Upper lobe of left lung (tissue), 6 donors: ENCODE measurements at regions not wholly inside any gene's neighbourhood (a gene's known extent, or its start where the extent isn't known, plus 50 kb on each side); places are given as distances from the start of the nearest gene placed in this dataset.

Experiments used
- ATAC-seq, 2 donors: fragments of 200-7000 bp; cut with Tn5 transposase; one replicate each; pipeline ENCODE4 v1.9.1; 2022; ENCODE audit warnings: mild to moderate bottlenecking in 2 of 2, moderate library complexity in 2 of 2; ENCODE audit not compliant: low FRiP score in 2 of 2
- DNase-seq, 2 donors: peaks; one replicate each; pipeline ENCODE4 v3.0.0-alpha.2; 2019 to 2020
- H3K27ac ChIP-seq, 4 donors: fragments of 200-600 bp; sonication (generic); one replicate each; pipeline ENCODE4 v1.5.1; 2016 to 2019
- H3K27me3 ChIP-seq, 4 donors: fragments of 200-600 bp; sonication (generic); one replicate each; pipeline ENCODE4 v1.5.1; 2017 to 2019
- H3K36me3 ChIP-seq, 4 donors: fragments of 200-600 bp; sonication (generic); one replicate each; pipeline ENCODE4 v1.5.1; 2016 to 2019
- H3K4me1 ChIP-seq, 4 donors: fragments of 200-600 bp; sonication (generic); one replicate each; pipeline ENCODE4 v1.5.1; 2018 to 2019
- H3K4me3 ChIP-seq, 4 donors: fragments of 200-600 bp; sonication (generic); one replicate each; pipeline ENCODE4 v1.5.1; 2017 to 2019; ENCODE audit warnings: mild to moderate bottlenecking in 2 of 4, moderate library complexity in 1 of 4
- H3K9me3 ChIP-seq, 4 donors: fragments of 200-600 bp; sonication (generic); one replicate each; pipeline ENCODE4 v1.5.1; 2018 to 2019
- EP300 ChIP-seq, 4 donors: sonication (generic); formaldehyde crosslinking; IDR thresholded peaks; one replicate each; pipeline ENCODE4 v1.5.1; 2017; ENCODE audit warnings: antibody characterized with exemption in 4 of 4, control low read depth in 2 of 4
- POLR2A ChIP-seq, 4 donors: fragments of 450-650 bp; IDR thresholded peaks; one replicate each; pipeline ENCODE4 v1.5.1; 2016 to 2017; ENCODE audit warnings: antibody characterized with exemption in 4 of 4, mild to moderate bottlenecking in 2 of 4
- POLR2AphosphoS5 ChIP-seq, 2 donors: sonication (generic); formaldehyde crosslinking; IDR thresholded peaks; one replicate each; pipeline ENCODE4 v1.5.1; 2017; ENCODE audit warnings: antibody characterized with exemption in 2 of 2
- WGBS, 2 donors: methylation state at CpG; one replicate each; pipeline ENCODE4 v1.1.5; 2017 to 2018; 5-methylcytosine and 5-hydroxymethylcytosine counted together
- TF ChIP-seq, protein P1 (sequence below), 6 experiments: fragments of 450-650 bp in 4 of 6; fragments of 200-600 bp in 2 of 6; sonication (generic) in 2 of 6; IDR thresholded peaks; one replicate each; pipeline ENCODE4 v1.5.1; 2016 to 2019; ENCODE audit warnings: antibody characterized with exemption in 6 of 6
- donor health status: DM: no; HTN: no; CAD: no; lungs with moderate emphysema.
- donor health status: DM: no; HTN: yes; CAD: no; lungs with severe emphysema.

GRCh38 chr6:125354649-125355048, 52.9 kb upstream of the HDDC2 start:
- ATAC-seq = no peak
- TF ChIP-seq POLR2A (IDR thresholded peaks at IDR 0.05) = no peak
- TF ChIP-seq POLR2AphosphoS5 (IDR thresholded peaks at IDR 0.05) = no peak
- TF ChIP-seq, protein P1, sequence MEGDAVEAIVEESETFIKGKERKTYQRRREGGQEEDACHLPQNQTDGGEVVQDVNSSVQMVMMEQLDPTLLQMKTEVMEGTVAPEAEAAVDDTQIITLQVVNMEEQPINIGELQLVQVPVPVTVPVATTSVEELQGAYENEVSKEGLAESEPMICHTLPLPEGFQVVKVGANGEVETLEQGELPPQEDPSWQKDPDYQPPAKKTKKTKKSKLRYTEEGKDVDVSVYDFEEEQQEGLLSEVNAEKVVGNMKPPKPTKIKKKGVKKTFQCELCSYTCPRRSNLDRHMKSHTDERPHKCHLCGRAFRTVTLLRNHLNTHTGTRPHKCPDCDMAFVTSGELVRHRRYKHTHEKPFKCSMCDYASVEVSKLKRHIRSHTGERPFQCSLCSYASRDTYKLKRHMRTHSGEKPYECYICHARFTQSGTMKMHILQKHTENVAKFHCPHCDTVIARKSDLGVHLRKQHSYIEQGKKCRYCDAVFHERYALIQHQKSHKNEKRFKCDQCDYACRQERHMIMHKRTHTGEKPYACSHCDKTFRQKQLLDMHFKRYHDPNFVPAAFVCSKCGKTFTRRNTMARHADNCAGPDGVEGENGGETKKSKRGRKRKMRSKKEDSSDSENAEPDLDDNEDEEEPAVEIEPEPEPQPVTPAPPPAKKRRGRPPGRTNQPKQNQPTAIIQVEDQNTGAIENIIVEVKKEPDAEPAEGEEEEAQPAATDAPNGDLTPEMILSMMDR (IDR thresholded peaks at IDR 0.05) = no peak
- TF ChIP-seq EP300 (IDR thresholded peaks at IDR 0.05) = no peak
- Histone ChIP-seq H3K27me3 (no peaks in the 10 kb centered on the region), H3K27ac (no peak overlapping the region), H3K36me3 (no peaks in the 10 kb centered on the region), H3K9me3 (no peaks in the 10 kb centered on the region), H3K4me1 (no peaks in the 10 kb centered on the region), H3K4me3 (no peak overlapping the region)
- no peak for DNase-seq
- 56 to 61% methylated on average over 3 of the region's 3 CpGs for WGBS, 2 donors

DNA sequence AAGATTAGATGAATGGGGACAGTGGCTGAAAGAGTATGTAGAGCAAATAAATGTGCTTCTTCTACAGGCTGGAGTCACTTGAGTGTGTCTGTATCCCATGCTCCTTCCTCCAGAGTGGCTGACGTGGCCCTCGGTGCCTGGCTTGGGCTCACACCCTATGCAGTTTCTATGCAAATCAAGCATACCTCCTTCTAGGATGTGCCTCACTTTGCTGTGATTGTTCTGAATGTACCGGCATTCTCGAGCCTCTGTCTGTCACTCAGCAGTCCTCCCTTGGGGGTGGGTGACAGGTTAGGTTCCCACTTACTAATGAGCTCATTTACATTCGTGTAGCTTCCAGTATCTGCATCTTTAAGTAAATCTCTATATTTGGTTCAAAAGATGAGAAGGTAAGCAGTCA, 55.1 kb upstream of the HDDC2 start:
- TF ChIP-seq, protein P1 (IDR thresholded peaks at IDR 0.05) = no peak
- TF ChIP-seq POLR2AphosphoS5 (IDR thresholded peaks at IDR 0.05) (no peak), POLR2A (IDR thresholded peaks at IDR 0.05) (no peak), EP300 (IDR thresholded peaks at IDR 0.05) (no peak)
- Histone ChIP-seq H3K4me3 (no peak overlapping the region), H3K4me1 (no peaks in the 10 kb centered on the region), H3K36me3 (no peaks in the 10 kb centered on the region), H3K27ac (no peak overlapping the region), H3K27me3 (no peaks in the 10 kb centered on the region), H3K9me3 (no peaks in the 10 kb centered on the region)
- WGBS, 2 donors = 62 to 72% methylated on average over 5 of the region's 5 CpGs
- DNase-seq (peak in 1 of 2 donors; percentile 10), ATAC-seq (no peak)

DNA sequence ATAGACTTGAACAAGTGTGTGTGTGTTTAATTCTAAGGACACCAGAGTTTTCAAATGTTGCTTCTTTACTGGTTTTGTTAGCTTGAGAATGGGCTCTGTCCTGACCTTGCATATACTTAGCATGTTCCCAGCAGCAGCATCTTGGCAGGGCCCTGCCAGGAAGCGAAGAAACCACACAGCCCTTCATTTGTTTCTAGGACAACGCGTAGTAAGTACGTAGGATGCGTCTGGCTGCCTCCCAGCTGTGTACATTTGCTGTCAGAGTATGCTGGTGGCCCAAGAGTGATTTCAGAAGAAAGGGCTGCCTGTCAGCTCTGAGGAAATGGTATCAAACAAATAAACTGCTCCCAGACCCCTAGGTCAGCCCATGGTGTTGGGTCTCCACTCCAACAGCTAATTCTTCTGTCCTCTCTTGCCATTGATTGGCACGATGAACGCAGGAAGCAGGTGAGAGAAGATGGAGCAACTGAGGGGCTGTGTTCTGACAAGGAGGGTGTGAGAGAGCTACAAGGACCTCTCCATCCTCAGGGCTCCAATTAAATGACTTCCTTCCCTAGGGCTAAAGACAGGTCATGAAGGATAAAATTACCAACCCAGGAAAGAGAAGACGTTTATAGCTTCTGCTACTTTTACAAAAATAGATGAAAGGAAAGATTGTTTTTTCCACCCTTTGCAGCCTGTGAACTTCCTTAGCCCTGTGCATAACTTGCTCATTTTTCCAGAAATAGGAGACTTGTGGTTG, 55.9 kb upstream of the HDDC2 start:
- H3K4me3 ChIP-seq = no peak overlapping the region
- H3K27ac ChIP-seq = no peak overlapping the region
- H3K9me3 ChIP-seq = no peaks in the 10 kb centered on the region
- H3K4me1 ChIP-seq = peaks cover 0 to 1% (median 0%) of the 10 kb centered on the region in 4 donors
- no peak for DNase-seq
- WGBS, 2 donors = 19 to 23% methylated on average over 3 to 8 of the region's 8 CpGs
- TF ChIP-seq, protein P1 (IDR thresholded peaks at IDR 0.05) = no peak
- TF ChIP-seq EP300 (IDR thresholded peaks at IDR 0.05) (no peak), POLR2AphosphoS5 (IDR thresholded peaks at IDR 0.05) (no peak), POLR2A (IDR thresholded peaks at IDR 0.05) (no peak)
- ATAC-seq = peak in 1 of 2 donors; percentile 54
- H3K27me3 ChIP-seq = no peaks in the 10 kb centered on the region
- H3K36me3 ChIP-seq = no peaks in the 10 kb centered on the region

DNA sequence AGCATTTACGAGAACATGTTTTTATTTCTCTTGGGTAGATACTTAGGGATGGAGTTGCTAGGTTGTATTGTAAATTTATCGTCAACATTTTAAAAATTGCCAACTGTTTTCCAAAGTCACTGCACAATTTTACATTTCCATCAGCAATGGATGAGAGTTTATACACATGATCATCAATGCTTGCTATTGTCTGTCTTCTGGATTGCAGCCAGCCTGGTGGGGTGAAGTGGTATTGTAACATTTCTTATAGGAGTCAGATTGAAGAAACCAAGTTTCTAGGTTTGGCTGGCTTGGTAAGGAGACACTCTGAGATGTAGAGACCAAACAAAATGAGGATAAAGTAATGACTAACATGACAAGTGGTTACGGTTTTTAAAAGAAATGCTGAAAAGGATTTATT, 57.1 kb upstream of the HDDC2 start:
- WGBS, 2 donors = 95 to 97% methylated on average over 3 of the region's 3 CpGs
- Histone ChIP-seq H3K4me1 (peaks cover 0 to 12% (median 6%) of the 10 kb centered on the region in 4 donors), H3K27ac (no peak overlapping the region), H3K9me3 (no peaks in the 10 kb centered on the region), H3K36me3 (no peaks in the 10 kb centered on the region), H3K27me3 (peaks cover 0 to 6% (median 0%) of the 10 kb centered on the region in 4 donors), H3K4me3 (no peak overlapping the region)
- TF ChIP-seq, protein P1 (IDR thresholded peaks at IDR 0.05) = no peak
- TF ChIP-seq EP300 (IDR thresholded peaks at IDR 0.05) (no peak), POLR2AphosphoS5 (IDR thresholded peaks at IDR 0.05) (no peak), POLR2A (IDR thresholded peaks at IDR 0.05) (no peak)
- no peak for DNase-seq
- no peak for ATAC-seq

- peaks cover 0 to 12% (median 6%) of the 10 kb centered on the region in 4 donors for H3K4me1 ChIP-seq
- 66 to 85% methylated on average over 2 of the region's 2 CpGs for WGBS, 2 donors
- H3K27ac ChIP-seq = no peak overlapping the region
- TF ChIP-seq POLR2A (IDR thresholded peaks at IDR 0.05) = no peak
- TF ChIP-seq, protein P1 (IDR thresholded peaks at IDR 0.05) = no peak
- TF ChIP-seq POLR2AphosphoS5 (IDR thresholded peaks at IDR 0.05) = no peak
- no peak for TF ChIP-seq EP300 (IDR thresholded peaks at IDR 0.05)
- no peaks in the 10 kb centered on the region for H3K9me3 ChIP-seq
- DNase-seq (no peak), ATAC-seq (no peak)
- H3K36me3 ChIP-seq = no peaks in the 10 kb centered on the region
- no peak overlapping the region for H3K4me3 ChIP-seq
- H3K27me3 ChIP-seq = peaks cover 0 to 7% (median 0%) of the 10 kb centered on the region in 4 donors
These were observed 60.1 kb upstream of the HDDC2 start for GRCh38 chr6:125361868-125362267.
